ENCODE measurements at regions not wholly inside any gene's neighbourhood (a gene's known extent, or its start where the extent isn't known, plus 50 kb on each side); places are given as distances from the start of the nearest gene placed in this dataset.
"Not testable (repeated sequence)": the region's sequence is repeated elsewhere in the genome, so short reads cannot be mapped to it uniquely, and the experiment has no call there.

DNA sequence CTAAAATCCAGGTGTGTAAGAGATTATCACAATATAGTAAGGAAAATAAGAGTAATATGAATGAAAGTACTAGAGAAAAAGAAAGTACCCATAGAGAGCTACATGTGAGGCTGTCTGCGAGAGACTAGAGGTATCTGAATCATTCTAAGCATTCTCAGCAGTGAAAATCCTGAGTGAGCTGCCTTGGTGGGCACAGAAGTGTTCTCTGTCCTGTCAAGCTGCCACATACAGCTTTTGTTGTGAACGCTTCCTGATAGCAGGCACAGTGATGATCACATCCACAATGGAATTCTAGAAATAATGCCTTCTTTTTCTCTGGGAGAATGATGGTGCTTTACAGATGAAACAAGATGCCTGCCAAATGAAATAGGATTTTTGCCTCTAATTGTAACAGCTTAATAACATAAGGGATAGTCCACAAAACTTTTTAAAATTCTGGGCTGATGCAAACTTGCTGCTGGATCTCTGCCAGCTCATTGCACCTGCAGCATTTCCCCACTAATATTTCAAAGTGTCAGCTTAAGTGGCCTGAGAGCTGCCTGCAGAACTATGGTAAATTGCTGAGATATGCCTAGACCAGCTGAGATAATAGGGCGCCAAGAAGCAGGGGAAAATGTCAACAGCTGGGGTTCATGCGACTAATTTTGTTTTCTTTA is 620.5 kb downstream of the DOK5 start:
- no peak for DNase-seq (ENCODE audit: extremely low read depth, insufficient read length)
- H3K4me3 ChIP-seq (replicated peaks; ENCODE audit: low read depth, low read length), result no peak overlapping the region
- TF ChIP-seq, protein P1, sequence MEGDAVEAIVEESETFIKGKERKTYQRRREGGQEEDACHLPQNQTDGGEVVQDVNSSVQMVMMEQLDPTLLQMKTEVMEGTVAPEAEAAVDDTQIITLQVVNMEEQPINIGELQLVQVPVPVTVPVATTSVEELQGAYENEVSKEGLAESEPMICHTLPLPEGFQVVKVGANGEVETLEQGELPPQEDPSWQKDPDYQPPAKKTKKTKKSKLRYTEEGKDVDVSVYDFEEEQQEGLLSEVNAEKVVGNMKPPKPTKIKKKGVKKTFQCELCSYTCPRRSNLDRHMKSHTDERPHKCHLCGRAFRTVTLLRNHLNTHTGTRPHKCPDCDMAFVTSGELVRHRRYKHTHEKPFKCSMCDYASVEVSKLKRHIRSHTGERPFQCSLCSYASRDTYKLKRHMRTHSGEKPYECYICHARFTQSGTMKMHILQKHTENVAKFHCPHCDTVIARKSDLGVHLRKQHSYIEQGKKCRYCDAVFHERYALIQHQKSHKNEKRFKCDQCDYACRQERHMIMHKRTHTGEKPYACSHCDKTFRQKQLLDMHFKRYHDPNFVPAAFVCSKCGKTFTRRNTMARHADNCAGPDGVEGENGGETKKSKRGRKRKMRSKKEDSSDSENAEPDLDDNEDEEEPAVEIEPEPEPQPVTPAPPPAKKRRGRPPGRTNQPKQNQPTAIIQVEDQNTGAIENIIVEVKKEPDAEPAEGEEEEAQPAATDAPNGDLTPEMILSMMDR (IDR thresholded peaks at IDR 0.05; ENCODE audit: insufficient read depth, low read length, poor library complexity, severe bottlenecking), result no peak
- no peaks in the 10 kb centered on the region for H3K27me3 ChIP-seq (replicated peaks; ENCODE audit: control insufficient read depth, insufficient read depth, low read length)
- no peaks in the 10 kb centered on the region for H3K36me3 ChIP-seq (ENCODE audit: control insufficient read depth, insufficient read depth, low read length)

DNA sequence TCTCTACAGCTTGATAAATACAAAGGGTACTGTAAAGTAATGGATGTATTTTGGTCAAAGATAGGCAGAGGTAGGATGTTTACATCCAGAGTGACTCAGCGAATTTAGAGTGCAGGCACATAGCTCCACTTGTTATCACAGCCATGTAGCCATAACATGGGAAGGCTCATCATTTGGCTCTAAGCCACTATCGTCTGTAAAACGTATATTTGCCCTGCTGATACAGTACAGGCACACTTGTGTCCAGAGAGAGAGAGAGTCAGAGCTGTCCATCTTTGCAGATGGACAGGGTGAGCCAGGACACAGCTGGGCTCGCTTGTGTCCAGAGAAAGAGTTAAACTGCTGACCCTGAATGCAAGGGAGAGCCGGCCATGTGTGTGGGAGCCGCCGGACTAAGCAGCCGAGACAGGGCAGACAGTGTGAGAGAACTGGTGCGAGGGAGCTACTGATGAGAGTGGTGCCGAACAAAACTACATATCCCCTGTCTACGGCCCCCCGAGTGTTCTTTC is 619.0 kb downstream of the DOK5 start:
- no peak for DNase-seq (ENCODE audit: extremely low read depth, insufficient read length)
- no peak overlapping the region for H3K4me3 ChIP-seq (replicated peaks; ENCODE audit: low read depth, low read length)
- H3K27me3 ChIP-seq (replicated peaks; ENCODE audit: control insufficient read depth, insufficient read depth, low read length), result no peaks in the 10 kb centered on the region
- H3K36me3 ChIP-seq (ENCODE audit: control insufficient read depth, insufficient read depth, low read length), result no peaks in the 10 kb centered on the region
- TF ChIP-seq, protein P1 (IDR thresholded peaks at IDR 0.05; ENCODE audit: insufficient read depth, low read length, poor library complexity, severe bottlenecking), result no peak

DNA sequence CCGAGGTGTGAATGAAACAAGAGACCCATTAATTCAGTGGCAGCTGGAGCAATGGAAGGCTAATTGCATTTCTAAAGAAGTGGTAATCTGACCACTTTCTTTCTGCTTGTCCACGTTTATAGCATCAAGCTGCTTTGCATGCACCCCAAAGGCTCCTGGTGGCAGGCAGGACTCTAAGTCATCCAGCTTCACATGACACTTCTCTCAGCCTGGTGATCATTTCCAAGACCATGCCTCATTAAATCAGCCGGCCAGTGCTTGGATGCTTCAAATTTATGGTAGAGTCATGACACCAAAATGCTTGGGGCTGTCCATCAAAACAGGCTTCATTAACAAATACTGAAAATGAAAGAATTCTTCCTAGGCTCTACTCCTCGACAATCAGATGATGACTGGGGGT is 614.9 kb downstream of the DOK5 start:
- Histone ChIP-seq H3K27me3 (replicated peaks; ENCODE audit: control insufficient read depth, insufficient read depth, low read length) (no peaks in the 10 kb centered on the region), H3K36me3 (ENCODE audit: control insufficient read depth, insufficient read depth, low read length) (no peaks in the 10 kb centered on the region), H3K4me3 (replicated peaks; ENCODE audit: low read depth, low read length) (no peak overlapping the region)
- TF ChIP-seq, protein P1 (IDR thresholded peaks at IDR 0.05; ENCODE audit: insufficient read depth, low read length, poor library complexity, severe bottlenecking), result no peak
- no peak for DNase-seq (ENCODE audit: extremely low read depth, insufficient read length)

DNA sequence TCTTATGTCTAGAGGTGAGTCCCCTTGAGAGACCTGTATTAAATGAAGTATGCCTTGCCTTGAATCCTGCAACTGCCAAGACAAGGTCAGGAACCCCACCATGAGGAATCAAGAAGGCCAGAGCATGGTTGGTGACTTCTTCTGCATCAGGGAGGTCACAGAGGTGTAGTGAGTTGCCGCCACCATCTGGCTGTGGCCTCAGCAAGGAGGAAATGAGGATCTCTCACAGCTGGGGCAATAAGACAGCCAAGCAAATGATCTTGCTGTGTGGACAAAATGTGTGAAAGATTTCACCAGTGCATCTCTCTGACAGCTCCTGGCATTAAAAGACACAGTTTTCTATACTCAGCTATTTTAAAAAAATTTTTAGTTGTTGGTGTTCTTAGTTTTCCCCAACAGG is 611.0 kb downstream of the DOK5 start:
- Histone ChIP-seq H3K27me3 (replicated peaks; ENCODE audit: control insufficient read depth, insufficient read depth, low read length) (no peaks in the 10 kb centered on the region), H3K4me3 (replicated peaks; ENCODE audit: low read depth, low read length) (no peak overlapping the region), H3K36me3 (ENCODE audit: control insufficient read depth, insufficient read depth, low read length) (no peaks in the 10 kb centered on the region)
- TF ChIP-seq, protein P1 (IDR thresholded peaks at IDR 0.05; ENCODE audit: insufficient read depth, low read length, poor library complexity, severe bottlenecking), result no peak
- no peak for DNase-seq (ENCODE audit: extremely low read depth, insufficient read length)

DNA sequence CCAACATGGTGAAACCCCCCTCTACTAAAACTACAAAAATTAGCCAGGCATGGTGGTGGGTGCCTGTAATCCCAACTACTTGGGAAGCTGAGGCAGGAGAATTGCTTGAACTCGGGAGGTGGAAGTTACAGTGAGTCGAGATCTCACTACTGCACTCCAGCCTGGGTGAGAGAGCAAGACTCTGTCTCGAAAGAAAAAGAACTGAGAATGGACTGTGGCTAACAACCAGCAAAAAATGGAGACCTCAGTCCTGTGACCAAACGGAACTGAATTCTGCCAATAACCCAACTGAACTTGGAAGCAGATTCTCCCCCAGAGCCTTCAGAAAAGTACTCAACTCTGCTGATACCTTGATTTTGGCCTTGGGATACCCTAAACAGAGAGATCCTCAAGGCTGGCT is 604.5 kb downstream of the DOK5 start:
- TF ChIP-seq, protein P1 (IDR thresholded peaks at IDR 0.05; ENCODE audit: insufficient read depth, low read length, poor library complexity, severe bottlenecking), result no peak
- no peak for DNase-seq (ENCODE audit: extremely low read depth, insufficient read length)
- Histone ChIP-seq H3K36me3 (ENCODE audit: control insufficient read depth, insufficient read depth, low read length) (no peaks in the 10 kb centered on the region), H3K4me3 (replicated peaks; ENCODE audit: low read depth, low read length) (no peak overlapping the region), H3K27me3 (replicated peaks; ENCODE audit: control insufficient read depth, insufficient read depth, low read length) (no peaks in the 10 kb centered on the region)

DNA sequence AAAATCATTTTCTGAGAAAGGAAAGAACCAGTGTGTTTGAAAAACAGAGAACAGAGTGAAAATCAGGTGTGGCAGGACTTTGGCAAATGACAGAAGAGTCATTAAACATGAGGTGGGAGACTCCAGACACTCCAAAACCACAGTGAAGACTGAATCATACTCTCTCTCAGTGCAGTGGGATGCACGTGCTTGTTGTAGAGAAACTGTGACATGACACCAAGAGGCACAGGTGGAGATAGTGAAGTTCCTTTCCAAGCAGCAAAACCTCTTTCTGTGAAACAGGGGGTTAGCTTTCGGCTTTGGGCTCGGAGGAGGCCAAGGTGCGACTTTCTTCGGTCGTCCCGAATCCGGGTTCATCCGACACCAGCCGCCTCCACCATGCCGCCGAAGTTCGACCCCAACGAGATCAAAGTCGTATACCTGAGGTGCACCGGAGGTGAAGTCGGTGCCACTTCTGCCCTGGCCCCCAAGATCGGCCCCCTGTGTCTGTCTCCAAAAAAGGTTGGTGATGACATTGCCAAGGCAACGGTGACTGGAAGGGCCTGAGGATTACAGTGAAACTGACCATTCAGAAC is 599.0 kb downstream of the DOK5 start:
- DNase-seq (ENCODE audit: extremely low read depth, insufficient read length); H3K27me3 ChIP-seq (replicated peaks; ENCODE audit: control insufficient read depth, insufficient read depth, low read length); H3K4me3 ChIP-seq (replicated peaks; ENCODE audit: low read depth, low read length); H3K36me3 ChIP-seq (ENCODE audit: control insufficient read depth, insufficient read depth, low read length): not testable (repeated sequence)
